A172 (cell line): ENCODE measurements at regions not wholly inside any gene's neighbourhood (a gene's known extent, or its start where the extent isn't known, plus 50 kb on each side); places are given as distances from the start of the nearest gene placed in this dataset.
"Not testable (repeated sequence)": the region's sequence is repeated elsewhere in the genome, so short reads cannot be mapped to it uniquely, and the experiment has no call there.

ENCODE experiments used
- DNase-seq: peaks from one replicate; pipeline ENCODE4 v3.0.0-alpha.2; 2015; ENCODE audit warnings: low spot score

DNA sequence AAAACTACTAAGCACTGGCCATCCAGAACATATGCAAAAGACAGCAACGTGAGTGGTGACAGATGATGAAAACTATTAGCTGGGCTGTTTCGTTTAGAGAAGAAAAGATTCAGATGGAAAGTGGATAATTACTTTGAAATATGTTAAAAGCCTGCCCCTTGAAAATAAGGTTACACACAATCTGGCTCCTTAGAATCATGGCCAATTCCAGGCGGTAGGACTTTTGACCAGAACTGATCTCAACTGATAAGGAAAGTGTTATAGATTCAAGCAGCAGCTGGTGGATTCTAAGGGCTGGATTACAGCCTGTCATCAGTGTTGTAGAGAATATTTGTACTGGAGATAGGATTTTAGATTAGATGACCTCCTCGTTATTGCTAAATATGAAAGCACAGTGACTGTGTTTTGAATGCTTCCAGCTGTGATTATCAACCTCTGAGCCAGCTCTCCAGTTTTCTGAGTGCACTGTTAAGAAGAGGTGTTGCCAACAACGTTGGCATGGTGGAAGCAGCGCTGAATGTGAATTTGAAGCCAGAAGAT lies 75.1 kb downstream of the KBTBD2 start:
- not testable (repeated sequence) for DNase-seq

DNA sequence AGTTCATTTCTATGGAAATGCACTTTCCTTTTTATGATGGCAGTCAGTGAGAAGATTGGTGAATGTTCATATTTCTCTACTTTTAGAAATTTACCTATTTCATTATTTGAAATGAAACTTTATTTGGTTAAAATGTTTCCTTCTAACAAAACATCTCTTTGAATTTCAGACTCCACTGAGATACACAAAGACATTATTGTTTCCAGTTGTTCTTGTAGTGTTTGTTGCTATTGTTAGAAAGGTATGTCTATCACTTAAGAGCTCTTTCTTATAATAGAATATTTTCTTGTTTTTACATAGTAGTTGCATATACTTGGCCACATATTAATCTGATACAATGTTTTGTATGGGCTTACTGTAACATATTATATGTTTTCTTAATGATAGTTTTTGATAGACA lies 76.8 kb downstream of the KBTBD2 start:
- not testable (repeated sequence) for DNase-seq

- DNase-seq: no peak
Measured at GRCh38 chr7:32809871-32810270, 81.7 kb downstream of the KBTBD2 start.

DNA sequence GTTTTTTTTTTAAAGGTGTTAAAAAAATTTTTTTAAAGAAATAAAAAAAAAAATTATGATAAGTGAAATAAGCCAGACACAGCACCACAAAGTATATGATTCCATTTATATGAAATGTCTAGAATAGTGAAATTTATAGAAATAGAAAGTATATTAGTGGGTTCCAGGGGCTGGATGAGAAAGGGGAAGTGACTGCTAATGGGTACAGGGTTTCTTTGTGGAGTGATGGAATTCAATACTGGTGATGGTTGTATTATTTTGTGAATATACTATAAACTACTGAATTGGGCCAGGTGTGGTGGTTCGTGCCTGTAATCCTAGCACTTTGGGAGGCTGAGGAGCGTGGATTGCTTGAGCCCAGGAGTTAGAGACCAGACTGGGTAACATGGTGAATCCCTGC lies 82.2 kb downstream of the KBTBD2 start:
- no peak for DNase-seq

- no peak for DNase-seq
Measured at GRCh38 chr7:32803406-32804141, 88.0 kb downstream of the KBTBD2 start.

DNA sequence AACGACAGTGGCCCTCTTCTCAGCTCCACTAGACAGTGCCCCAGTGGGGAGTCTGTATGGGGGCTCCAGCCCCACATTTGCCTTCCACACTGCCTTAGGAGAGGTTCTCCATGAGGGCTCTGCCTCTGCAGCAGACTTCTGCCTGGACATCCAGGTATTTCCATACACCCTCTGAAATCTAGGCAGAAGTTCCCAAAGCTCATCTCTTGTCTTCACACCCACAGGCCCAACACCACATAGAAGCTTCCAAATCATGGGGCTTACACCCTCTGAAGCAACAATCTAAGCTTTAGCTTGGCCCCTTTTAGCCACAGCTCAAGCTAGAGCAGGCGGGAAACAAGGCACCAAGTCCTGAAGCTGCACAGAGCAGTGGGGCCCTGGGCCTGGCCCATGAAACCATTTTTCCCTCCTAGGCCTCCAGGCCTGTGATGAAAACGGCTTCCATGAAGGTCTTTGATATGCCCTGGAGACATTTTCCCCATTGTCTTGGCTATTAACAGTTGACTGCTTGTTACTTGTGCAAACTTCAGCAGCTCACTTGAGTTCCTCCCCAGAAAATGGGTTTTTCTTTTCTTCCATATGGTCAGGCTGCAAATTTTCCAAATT lies 89.2 kb downstream of the KBTBD2 start:
- DNase-seq: no peak

DNA sequence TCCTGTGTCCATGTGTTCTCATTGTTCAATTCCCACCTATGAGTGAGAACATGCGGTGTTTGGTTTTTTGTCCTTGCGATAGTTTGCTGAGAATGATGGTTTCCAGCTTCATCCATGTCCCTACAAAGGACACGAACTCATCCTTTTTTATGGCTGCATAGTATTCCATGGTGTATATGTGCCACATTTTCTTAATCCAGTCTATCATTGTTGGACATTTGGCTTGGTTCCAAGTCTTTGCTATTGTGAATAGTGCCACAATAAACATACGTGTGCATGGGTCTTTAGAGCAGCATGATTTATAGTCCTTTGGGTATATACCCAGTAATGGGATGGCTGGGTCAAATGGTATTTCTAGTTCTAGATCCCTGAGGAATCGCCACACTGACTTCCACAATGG lies 98.5 kb downstream of the KBTBD2 start:
- DNase-seq: not testable (repeated sequence)

DNA sequence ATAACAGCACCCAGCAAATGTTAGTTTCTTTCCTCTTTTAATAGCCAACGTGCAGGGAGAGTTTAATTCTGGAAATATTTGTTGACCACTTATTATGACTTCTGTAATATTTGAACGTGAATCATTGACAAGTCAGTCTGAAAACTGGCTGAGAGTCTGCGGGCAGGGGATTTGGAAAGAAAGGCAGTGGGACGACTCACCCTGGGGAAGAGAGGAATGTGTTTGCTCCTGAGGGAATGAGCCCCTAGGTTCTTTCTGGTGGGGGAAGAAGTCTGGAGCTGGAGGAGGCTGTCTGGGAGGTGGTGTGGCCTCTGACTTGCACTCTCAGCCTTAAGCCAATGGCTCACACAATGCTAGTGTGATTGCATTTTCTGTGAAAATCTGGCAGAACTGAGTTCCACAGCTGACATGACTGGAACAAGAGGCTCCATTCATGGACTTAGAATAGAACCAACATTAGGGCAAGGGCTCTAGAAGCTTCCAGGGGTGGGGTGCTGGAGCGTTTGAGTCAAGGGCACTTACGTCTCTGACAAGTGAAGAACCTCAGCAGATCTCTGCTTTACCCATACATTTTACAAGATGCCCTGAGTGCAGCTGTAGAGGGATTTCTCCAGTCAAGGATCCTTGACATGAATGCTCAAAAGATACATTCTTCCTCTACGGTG lies 100.7 kb downstream of the KBTBD2 start:
- not testable (repeated sequence) for DNase-seq

DNA sequence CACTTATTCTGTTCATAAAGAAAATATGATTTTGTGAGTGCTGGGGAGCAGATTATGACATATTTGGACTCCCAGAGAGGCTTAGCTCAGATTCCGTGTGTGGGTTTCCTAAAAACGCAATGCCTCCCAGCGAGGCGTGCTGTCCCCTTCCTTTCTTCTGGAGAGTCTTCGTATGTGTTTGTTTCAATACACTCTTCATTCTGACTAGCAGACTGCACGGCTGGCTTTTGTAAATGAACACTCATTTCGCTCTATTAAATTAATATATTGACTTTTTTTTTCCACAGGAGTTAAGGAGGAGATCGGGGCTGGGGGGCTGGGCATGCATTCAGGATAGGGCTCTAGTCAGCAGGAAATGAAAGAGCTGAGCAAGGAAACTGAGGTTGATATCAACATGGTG lies 102.3 kb downstream of the KBTBD2 start:
- DNase-seq: not testable (repeated sequence)

- not testable (repeated sequence) for DNase-seq
Measured at GRCh38 chr7:32788174-32788573, 103.4 kb downstream of the KBTBD2 start.

- not testable (repeated sequence) for DNase-seq
Measured at GRCh38 chr7:32785365-32785944, 106.1 kb downstream of the KBTBD2 start.

DNA sequence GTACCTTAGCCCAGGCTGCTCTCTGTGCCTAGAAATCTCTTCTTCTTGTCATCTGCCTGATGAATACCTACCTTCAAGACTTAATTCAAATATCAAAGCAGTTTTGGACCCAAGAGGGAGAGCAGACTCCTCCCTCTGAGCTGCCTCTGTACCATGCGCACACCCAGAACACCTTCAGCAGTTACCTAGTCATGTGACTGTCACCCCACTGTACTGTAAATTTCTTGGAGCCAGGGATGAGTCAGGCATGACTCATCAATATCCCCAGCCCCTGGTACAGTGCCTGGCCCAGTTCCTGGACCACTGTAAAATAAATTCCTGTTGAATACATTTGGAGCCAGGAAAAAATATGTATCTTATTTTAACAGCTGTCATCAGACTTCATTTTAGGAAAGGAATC lies 111.7 kb downstream of the KBTBD2 start:
- DNase-seq: not testable (repeated sequence)

DNA sequence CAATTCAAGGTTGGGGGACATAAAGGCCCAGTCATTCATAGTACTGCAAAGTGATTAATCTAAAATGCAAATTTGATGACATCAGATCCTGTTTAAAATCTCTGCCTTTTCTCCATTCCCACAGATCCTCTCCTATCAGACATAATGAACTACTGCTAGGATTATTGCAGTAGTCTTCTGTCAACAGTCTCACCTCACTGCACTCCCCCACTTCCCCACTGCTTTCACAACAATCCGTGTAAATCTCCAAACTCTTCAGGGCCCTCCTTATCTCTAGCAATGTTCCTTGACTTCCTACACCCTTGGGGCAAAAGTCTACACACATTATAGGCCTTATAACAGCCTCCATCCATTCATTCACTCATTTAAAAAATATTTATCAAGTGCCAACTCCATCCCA lies 112.4 kb downstream of the KBTBD2 start:
- no peak for DNase-seq

DNA sequence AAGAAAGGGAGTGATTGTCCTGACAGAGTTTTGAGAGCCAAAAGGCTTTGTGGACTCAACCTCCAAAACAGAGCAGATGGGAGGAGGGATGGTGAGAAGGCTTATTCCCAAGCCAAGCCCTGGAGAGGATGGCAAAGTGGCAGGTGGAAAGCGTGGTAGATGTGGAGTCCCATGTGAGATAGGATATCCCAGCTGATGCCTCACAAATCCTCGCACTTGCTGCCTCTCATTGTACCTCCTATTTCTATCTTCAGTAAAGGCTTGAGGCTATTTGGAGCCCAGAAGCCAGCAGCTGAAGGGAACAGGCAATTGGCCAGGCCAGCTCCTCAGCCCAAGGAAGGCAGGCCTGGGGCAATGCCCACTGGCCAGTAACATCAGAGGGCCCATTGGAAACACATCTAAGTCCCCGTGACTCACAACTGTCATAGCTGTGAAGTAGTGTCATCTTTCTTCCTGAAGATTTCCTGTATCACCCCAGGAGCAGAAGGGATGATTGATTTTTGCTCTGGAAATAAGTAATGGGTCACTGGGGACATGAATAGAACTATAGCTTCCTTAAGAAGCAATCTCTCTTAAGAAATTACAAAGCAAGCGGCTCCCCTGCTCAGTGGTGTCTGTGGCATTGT lies 114.4 kb downstream of the KBTBD2 start:
- DNase-seq: peak; percentile 76

- DNase-seq: not testable (repeated sequence)
Measured at GRCh38 chr7:32776318-32776717, 115.2 kb downstream of the KBTBD2 start.

GRCh38 chr7:32775809-32776208 lies 115.8 kb downstream of the KBTBD2 start:
- not testable (repeated sequence) for DNase-seq

- DNase-seq: no peak
Measured at GRCh38 chr7:32774541-32774951, 117.0 kb downstream of the KBTBD2 start.

DNA sequence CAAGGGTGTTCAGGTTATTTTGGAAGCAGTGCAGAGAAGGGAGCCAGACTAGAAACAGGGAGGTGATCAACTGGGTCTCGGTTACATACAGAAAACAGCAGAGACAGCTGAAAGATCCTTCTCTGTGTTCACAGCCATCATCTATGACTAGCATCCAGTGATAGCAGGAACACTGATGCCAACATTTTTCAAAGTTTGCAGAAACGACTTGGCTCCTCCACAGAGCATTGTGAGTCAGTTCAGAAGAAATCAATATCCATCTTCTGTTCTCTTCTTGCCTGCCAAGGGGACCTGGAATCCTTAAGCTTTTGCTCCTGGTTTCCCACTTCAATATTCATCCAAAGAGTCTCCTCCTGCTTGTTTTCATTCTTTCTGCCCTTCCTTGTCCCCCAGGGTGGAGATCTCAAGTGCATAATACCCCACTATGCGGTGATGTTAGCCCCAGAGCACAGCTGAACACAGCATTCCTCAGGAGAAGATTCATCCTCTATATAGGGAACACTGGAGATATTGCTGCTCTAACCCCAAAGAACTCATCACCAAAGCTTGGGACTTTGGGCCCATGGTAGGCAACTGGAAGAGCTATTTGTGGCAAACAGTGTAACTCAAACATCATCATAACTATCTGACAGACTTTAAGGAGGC lies 122.6 kb downstream of the KBTBD2 start:
- DNase-seq: not testable (repeated sequence)

DNA sequence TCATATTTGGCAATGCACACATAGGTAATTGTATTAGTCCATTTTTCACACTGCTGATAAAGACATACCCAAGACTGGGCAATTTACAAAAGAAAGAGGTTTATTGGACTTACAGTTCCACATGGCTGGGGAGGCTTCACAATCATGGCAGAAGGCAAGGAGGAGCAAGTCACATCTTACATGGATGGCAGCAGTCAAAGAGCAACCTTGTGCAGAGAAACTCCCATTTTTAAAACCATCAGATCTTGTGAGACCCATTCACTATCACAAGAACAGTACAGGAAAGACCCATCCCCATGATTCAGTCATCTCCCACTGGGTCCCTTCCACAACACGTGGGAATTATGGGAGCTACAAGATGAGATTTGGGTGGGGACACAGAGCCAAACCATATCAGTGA lies 123.2 kb downstream of the KBTBD2 start:
- not testable (repeated sequence) for DNase-seq

- DNase-seq: peak; percentile 38
Measured at GRCh38 chr7:32765649-32766251, 125.8 kb downstream of the KBTBD2 start.

- DNase-seq: no peak
Measured at GRCh38 chr7:32765185-32765584, 126.4 kb downstream of the KBTBD2 start.
